Neural cell (in vitro differentiated cells): ENCODE measurements at regions not wholly inside any gene's neighbourhood (a gene's known extent, or its start where the extent isn't known, plus 50 kb on each side); places are given as distances from the start of the nearest gene placed in this dataset.

Experiments used
- H2AFZ ChIP-seq: fragments of 200-600, 300-800 bp; sonication (generic), shearing (Covaris generic); 2 replicates; pipeline ENCODE4 v1.6.0; 2014; ENCODE audit warnings: low read depth, mild to moderate bottlenecking, antibody characterized with exemption, low read length, moderate library complexity
- H3F3A ChIP-seq: fragments of 200-600 bp; shearing (Covaris generic); 2 replicates; pipeline ENCODE4 v1.6.1; 2016; ENCODE audit warnings: mild to moderate bottlenecking, moderate library complexity, mixed read lengths, antibody characterized with exemption, low read length; ENCODE audit not compliant: insufficient read depth, poor library complexity, severe bottlenecking
- H3K27ac ChIP-seq: fragments of 200-600, 300-800 bp; sonication (generic), shearing (Covaris generic); 2 replicates; pipeline ENCODE4 v1.5.1; 2014; ENCODE audit warnings: mild to moderate bottlenecking, low read length, moderate library complexity
- H3K27me3 ChIP-seq: fragments of 300-800, 200-600 bp; sonication (generic), shearing (Covaris generic); 2 replicates; pipeline ENCODE4 v1.6.0; 2014; ENCODE audit warnings: mild to moderate bottlenecking, low read depth, low read length, moderate library complexity; ENCODE audit not compliant: insufficient read depth
- H3K36me3 ChIP-seq: fragments of 300-800, 200-600 bp; sonication (generic), shearing (Covaris generic); 2 replicates; pipeline ENCODE4 v1.5.1; 2014; ENCODE audit warnings: mild to moderate bottlenecking, antibody characterized with exemption, low read length, moderate library complexity; ENCODE audit not compliant: insufficient read depth
- H3K4me2 ChIP-seq: fragments of 300-800, 200-600 bp; sonication (generic), shearing (Covaris generic); 2 replicates; pipeline ENCODE4 v1.6.0; 2014; ENCODE audit warnings: mild to moderate bottlenecking, low read length
- H3K4me3 ChIP-seq: fragments of 300-800, 200-600 bp; sonication (generic), shearing (Covaris generic); 2 replicates; pipeline ENCODE4 v1.5.1; 2014; ENCODE audit warnings: mild to moderate bottlenecking, low read length, moderate library complexity
- H3K79me2 ChIP-seq: fragments of 200-600 bp; shearing (Covaris generic); replicated peaks from 2 replicates; pipeline ENCODE4 v1.6.0; 2014; ENCODE audit warnings: mild to moderate bottlenecking, low read length, moderate library complexity; ENCODE audit not compliant: insufficient read depth
- H3K9ac ChIP-seq: fragments of 300-800, 200-600 bp; sonication (generic), shearing (Covaris generic); 2 replicates; pipeline ENCODE4 v1.6.1; 2016; ENCODE audit warnings: mild to moderate bottlenecking, low read length, mixed read lengths
- H3K9me2 ChIP-seq: fragments of 200-600 bp; shearing (Covaris generic); 2 replicates; pipeline ENCODE4 v1.6.1; 2016; ENCODE audit warnings: mild to moderate bottlenecking, low read length, mixed read lengths; ENCODE audit not compliant: insufficient read depth
- H3K9me3 ChIP-seq: fragments of 200-600, 300-800 bp; sonication (generic), shearing (Covaris generic); 2 replicates; pipeline ENCODE4 v1.6.1; 2016; ENCODE audit warnings: mild to moderate bottlenecking, mixed run types, low read length, moderate library complexity, mixed read lengths
- H4K20me1 ChIP-seq: fragments of 200-600 bp; shearing (Covaris generic); 2 replicates; pipeline ENCODE4 v1.6.1; 2016; ENCODE audit warnings: mild to moderate bottlenecking, mixed run types; ENCODE audit not compliant: insufficient read depth
- CTCF ChIP-seq: fragments of 450-650 bp; IDR thresholded peaks from 2 replicates; pipeline ENCODE4 v1.5.1; 2014; ENCODE audit warnings: antibody characterized with exemption, mild to moderate bottlenecking, moderate library complexity; ENCODE audit not compliant: poor library complexity, severe bottlenecking
- EP300 ChIP-seq: fragments of 450-650 bp; conservative IDR thresholded peaks from 2 replicates; pipeline ENCODE4 v1.6.1; 2014; ENCODE audit warnings: antibody characterized with exemption, mild to moderate bottlenecking, moderate library complexity; ENCODE audit not compliant: poor library complexity, severe bottlenecking
- EZH2 ChIP-seq: fragments of 200-600, 300-800 bp; shearing (Covaris generic), sonication (generic); IDR thresholded peaks from 2 replicates; pipeline ENCODE4 v1.6.1; 2014; ENCODE audit warnings: antibody characterized with exemption, low read length, borderline replicate concordance, mild to moderate bottlenecking; ENCODE audit not compliant: insufficient read depth, poor library complexity, severe bottlenecking
- MXI1 ChIP-seq: fragments of 450-650 bp; conservative IDR thresholded peaks from 2 replicates; pipeline ENCODE4 v1.6.1; 2014; ENCODE audit warnings: antibody characterized with exemption, mild to moderate bottlenecking; ENCODE audit not compliant: poor library complexity, severe bottlenecking
- POLR2AphosphoS5 ChIP-seq: IDR thresholded peaks from 2 replicates; pipeline ENCODE4 v1.6.1; 2012
- RAD21 ChIP-seq: fragments of 450-650 bp; conservative IDR thresholded peaks from 2 replicates; pipeline ENCODE4 v1.6.1; 2014; ENCODE audit warnings: antibody characterized with exemption, mild to moderate bottlenecking, moderate library complexity
- REST ChIP-seq: IDR thresholded peaks from 2 replicates; pipeline ENCODE4 v1.6.1; 2012; ENCODE audit warnings: borderline replicate concordance
- SMC3 ChIP-seq: fragments of 450-650 bp; conservative IDR thresholded peaks from 2 replicates; pipeline ENCODE4 v1.6.1; 2014; ENCODE audit warnings: antibody characterized with exemption, mild to moderate bottlenecking, moderate library complexity; ENCODE audit not compliant: poor library complexity
- TAF1 ChIP-seq: IDR thresholded peaks from 2 replicates; pipeline ENCODE4 v1.6.1; 2012; ENCODE audit warnings: low read depth

- Histone ChIP-seq H3F3A (no peaks in the 10 kb centered on the region), H3K9ac (no peak overlapping the region), H2AFZ (no peak overlapping the region), H3K27ac (no peak overlapping the region), H3K27me3 (no peaks in the 10 kb centered on the region), H3K4me3 (no peak overlapping the region), H3K9me2 (no peaks in the 10 kb centered on the region), H3K79me2 (no peaks in the 10 kb centered on the region), H3K36me3 (no peaks in the 10 kb centered on the region), H4K20me1 (no peaks in the 10 kb centered on the region), H3K9me3 (no peaks in the 10 kb centered on the region), H3K4me2 (no peak overlapping the region)
- no peak for TF ChIP-seq TAF1
- no peak for TF ChIP-seq POLR2AphosphoS5
- TF ChIP-seq SMC3: no peak
- TF ChIP-seq RAD21: no peak
- TF ChIP-seq EZH2: no peak
- no peak for TF ChIP-seq CTCF
- TF ChIP-seq EP300: no peak
- no peak for TF ChIP-seq REST
- no peak for TF ChIP-seq MXI1
Measured at GRCh38 chr5:135122797-135123196, 88.8 kb upstream of the PITX1 start.

GRCh38 chr5:135120951-135121350 lies 86.9 kb upstream of the PITX1 start:
- no peaks in the 10 kb centered on the region for H3K9me3 ChIP-seq
- H3F3A ChIP-seq: no peaks in the 10 kb centered on the region
- no peak overlapping the region for H3K4me3 ChIP-seq
- H3K9ac ChIP-seq: no peak overlapping the region
- TF ChIP-seq RAD21: no peak
- TF ChIP-seq MXI1: no peak
- TF ChIP-seq POLR2AphosphoS5: no peak
- no peak for TF ChIP-seq TAF1
- TF ChIP-seq SMC3: no peak
- no peak for TF ChIP-seq REST
- TF ChIP-seq EP300: no peak
- no peak for TF ChIP-seq EZH2
- TF ChIP-seq CTCF: no peak
- no peaks in the 10 kb centered on the region for H4K20me1 ChIP-seq
- H3K36me3 ChIP-seq: no peaks in the 10 kb centered on the region
- H3K27me3 ChIP-seq: no peaks in the 10 kb centered on the region
- no peaks in the 10 kb centered on the region for H3K9me2 ChIP-seq
- H3K27ac ChIP-seq: no peak overlapping the region
- H2AFZ ChIP-seq: no peak overlapping the region
- H3K79me2 ChIP-seq: no peaks in the 10 kb centered on the region
- no peak overlapping the region for H3K4me2 ChIP-seq
